Effector memory CD8-positive, alpha-beta T cell (primary cell): ENCODE measurements at regions not wholly inside any gene's neighbourhood (a gene's known extent, or its start where the extent isn't known, plus 50 kb on each side); places are given as distances from the start of the nearest gene placed in this dataset.

Experiments
- ATAC-seq: fragments of 150-1000 bp; cut with Tn5 transposase; replicated peaks from 2 replicates; pipeline ENCODE4 v1.10.0; 2021; ENCODE audit warnings: mild to moderate bottlenecking, moderate library complexity
- DNase-seq, 3 experiments: peaks; one replicate each; pipeline ENCODE4 v3.0.0; 2021
- H3K27ac Mint-ChIP-seq, 2 donors: one replicate each; pipeline ENCODE4 v1.8.0; 2022; ENCODE audit warnings: mild to moderate bottlenecking in 2 of 2, mixed read lengths in 2 of 2, moderate library complexity in 2 of 2
- H3K27me3 Mint-ChIP-seq, 2 donors: one replicate each; pipeline ENCODE4 v1.8.0; 2022; ENCODE audit warnings: mixed read lengths in 2 of 2
- H3K36me3 Mint-ChIP-seq: one replicate; pipeline ENCODE4 v1.8.0; 2022; ENCODE audit warnings: mild to moderate bottlenecking, moderate library complexity, mixed read lengths; ENCODE audit not compliant: insufficient read depth
- H3K4me1 Mint-ChIP-seq, 2 donors: one replicate each; pipeline ENCODE4 v1.8.0; 2022; ENCODE audit warnings: low read depth in 2 of 2, mixed read lengths in 2 of 2
- H3K4me3 Mint-ChIP-seq, 2 donors: one replicate each; pipeline ENCODE4 v1.8.0; 2022; ENCODE audit warnings: mild to moderate bottlenecking in 2 of 2, mixed read lengths in 2 of 2, moderate library complexity in 2 of 2
- H3K9me3 Mint-ChIP-seq, 2 donors: one replicate each; pipeline ENCODE4 v1.8.0; 2022; ENCODE audit warnings: mixed read lengths in 2 of 2

DNA sequence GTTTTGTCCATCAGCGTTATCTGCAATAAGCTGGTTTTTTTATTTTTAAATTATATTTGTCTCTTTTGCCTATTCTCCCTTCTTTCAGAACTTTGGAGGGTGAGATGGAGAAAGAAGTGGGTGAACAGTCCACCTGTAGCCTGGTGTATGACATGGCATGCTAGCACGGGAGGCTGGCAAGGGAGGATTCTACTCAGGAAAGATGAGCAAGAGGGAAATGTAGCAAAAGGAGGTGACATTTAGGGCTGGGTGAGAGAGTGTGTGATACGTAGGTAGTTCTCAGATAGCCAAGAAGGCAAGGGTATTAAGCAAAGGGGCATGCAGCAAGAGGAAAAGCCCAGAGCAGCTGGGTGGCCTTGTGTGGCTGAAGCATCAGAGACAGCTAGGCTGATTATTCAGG, 612.9 kb upstream of the IGFBP3 start:
- no peak overlapping the region for H3K4me3 Mint-ChIP-seq

DNA sequence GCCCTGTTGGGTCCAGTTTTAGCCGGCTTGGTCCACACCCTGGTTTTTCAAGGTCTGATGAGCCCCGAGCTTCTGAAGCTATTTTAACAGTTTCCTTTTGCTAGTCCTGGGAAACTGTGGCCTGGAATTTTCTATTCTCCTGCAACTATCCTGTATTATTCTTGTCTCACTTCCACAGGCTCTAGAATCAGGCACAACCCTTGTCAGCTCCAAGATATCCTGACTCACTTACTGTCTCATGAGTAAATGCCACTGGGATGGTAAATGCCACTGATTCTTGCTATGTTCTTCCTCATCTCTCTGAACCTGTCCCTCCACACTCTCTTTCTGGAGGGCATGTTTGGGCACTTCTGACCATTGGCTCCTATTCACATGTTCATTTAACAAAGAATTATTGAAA, 611.5 kb upstream of the IGFBP3 start:
- Mint-ChIP-seq H3K4me3 (no peak overlapping the region), H3K36me3 (no peaks in the 10 kb centered on the region), H3K27me3 (no peaks in the 10 kb centered on the region), H3K9me3 (peaks cover 2 to 28% of the 10 kb centered on the region in 2 donors), H3K27ac (no peak overlapping the region), H3K4me1 (peaks cover 0 to 1% of the 10 kb centered on the region in 2 donors)
- DNase-seq (no peak), ATAC-seq (no peak)

More for the DNA sequence above, 612.9 kb upstream of the IGFBP3 start:
- H3K9me3 Mint-ChIP-seq, result peaks cover 2 to 28% of the 10 kb centered on the region in 2 donors
- DNase-seq (no peak), ATAC-seq (no peak)
- peaks cover 0 to 1% of the 10 kb centered on the region in 2 donors for H3K4me1 Mint-ChIP-seq
- H3K27ac Mint-ChIP-seq, result no peak overlapping the region
- H3K27me3 Mint-ChIP-seq, result no peaks in the 10 kb centered on the region
- H3K36me3 Mint-ChIP-seq, result no peaks in the 10 kb centered on the region

DNA sequence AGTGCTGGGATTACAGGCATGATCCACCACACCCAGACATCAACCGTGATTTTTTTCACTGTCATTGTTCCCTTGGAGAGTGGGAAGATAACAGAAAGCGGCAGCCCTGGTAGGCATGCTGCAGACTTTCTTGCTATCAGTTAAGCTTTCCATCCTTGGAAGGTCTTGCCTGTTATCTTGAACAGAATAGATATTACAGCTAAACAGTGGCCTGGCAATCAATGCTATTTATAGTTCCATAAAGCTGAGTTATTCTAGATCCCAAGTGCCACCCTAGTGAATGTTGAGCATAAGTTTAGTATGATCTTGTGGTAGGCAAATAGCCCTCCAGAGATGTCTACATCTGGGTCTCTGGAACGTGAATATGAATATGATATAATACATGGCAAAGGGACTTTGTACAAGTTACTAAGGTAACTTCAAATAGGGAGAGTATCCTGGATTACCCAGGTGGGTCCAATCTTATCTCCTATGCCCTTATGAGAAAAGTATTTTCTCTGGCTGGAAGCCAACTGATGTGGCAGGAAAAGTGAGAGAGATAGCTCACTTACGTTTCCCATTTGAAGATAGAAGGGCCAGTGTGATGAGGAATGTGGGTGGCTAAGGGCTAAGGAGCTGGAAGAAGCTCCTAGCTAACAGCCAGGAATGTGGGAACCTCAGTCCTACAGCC, 609.1 kb upstream of the IGFBP3 start:
- no peaks in the 10 kb centered on the region for H3K36me3 Mint-ChIP-seq
- H3K4me3 Mint-ChIP-seq, result no peak overlapping the region
- H3K9me3 Mint-ChIP-seq, result peaks cover 1 to 17% of the 10 kb centered on the region in 2 donors
- no peak for DNase-seq
- ATAC-seq, result no peak
- no peaks in the 10 kb centered on the region for H3K27me3 Mint-ChIP-seq
- H3K27ac Mint-ChIP-seq, result no peak overlapping the region
- H3K4me1 Mint-ChIP-seq, result peaks cover 0 to 1% of the 10 kb centered on the region in 2 donors

DNA sequence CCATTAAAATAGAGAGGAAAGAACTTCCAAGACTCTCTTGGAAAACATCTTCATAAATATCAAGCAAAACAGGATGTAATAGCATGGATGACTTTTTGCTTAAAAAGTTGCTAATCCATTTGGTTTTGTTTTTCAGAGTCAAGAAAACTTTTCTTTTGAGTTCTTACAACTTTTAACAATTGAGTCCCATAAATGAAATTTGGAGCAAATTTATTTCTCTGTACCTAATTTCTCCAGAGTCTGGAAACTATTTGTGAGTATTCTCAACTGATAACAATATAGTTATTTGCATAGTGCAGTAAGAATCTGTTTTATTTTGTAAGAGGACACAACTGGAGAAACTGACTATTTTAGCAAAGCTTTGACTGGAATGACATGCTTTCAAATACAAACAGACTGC, 606.3 kb upstream of the IGFBP3 start:
- Mint-ChIP-seq H3K36me3 (no peaks in the 10 kb centered on the region), H3K9me3 (peaks cover 0 to 5% of the 10 kb centered on the region in 2 donors), H3K27me3 (no peaks in the 10 kb centered on the region), H3K4me3 (no peak overlapping the region), H3K27ac (no peak overlapping the region), H3K4me1 (no peaks in the 10 kb centered on the region)
- DNase-seq, result no peak
- no peak for ATAC-seq

DNA sequence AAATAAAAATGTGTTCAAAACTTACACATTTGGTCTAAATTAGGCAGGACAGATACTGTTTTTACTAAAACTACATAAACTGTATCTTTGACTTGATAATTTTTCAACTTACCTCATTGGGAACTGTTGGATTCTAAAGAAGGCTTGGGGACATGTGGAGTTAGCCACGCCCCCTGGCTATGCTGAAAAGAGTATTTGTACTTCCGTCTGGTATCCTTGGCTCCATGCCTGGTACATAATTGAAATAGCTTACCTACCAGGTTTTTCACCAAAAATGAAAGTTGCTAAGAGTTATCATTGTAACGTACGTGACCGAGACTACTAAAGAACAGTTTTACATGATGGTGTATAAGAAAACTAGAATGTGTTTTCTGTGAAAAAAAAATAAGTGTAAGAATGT, 604.8 kb upstream of the IGFBP3 start:
- Mint-ChIP-seq H3K4me3 (no peak overlapping the region), H3K9me3 (peaks cover 0 to 5% of the 10 kb centered on the region in 2 donors), H3K36me3 (no peaks in the 10 kb centered on the region), H3K27me3 (no peaks in the 10 kb centered on the region), H3K27ac (no peak overlapping the region), H3K4me1 (no peaks in the 10 kb centered on the region)
- DNase-seq (no peak), ATAC-seq (no peak)

DNA sequence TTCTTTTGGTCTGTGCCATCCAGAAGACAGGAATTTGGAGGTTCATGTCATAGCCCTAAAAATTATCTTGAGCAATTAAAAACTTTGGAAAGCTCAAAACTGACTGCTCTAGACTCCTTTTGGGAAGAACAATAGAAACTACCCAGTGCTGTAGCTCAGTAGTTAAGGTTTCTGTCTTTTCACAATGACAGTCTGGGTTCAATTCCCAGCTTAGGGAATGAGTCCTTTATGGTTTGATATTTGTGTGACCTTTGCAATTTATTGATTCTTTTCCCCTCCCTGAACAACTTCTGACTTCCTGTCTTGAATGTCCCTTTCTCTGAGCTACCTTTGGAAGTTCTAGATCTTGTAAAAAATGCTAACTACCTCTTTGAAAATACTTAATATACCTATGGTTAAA, 603.3 kb upstream of the IGFBP3 start:
- Mint-ChIP-seq H3K27me3 (no peaks in the 10 kb centered on the region), H3K27ac (no peak overlapping the region), H3K36me3 (no peaks in the 10 kb centered on the region), H3K4me1 (no peaks in the 10 kb centered on the region), H3K9me3 (peaks cover 0 to 5% of the 10 kb centered on the region in 2 donors), H3K4me3 (no peak overlapping the region)
- ATAC-seq (no peak), DNase-seq (no peak)

DNA sequence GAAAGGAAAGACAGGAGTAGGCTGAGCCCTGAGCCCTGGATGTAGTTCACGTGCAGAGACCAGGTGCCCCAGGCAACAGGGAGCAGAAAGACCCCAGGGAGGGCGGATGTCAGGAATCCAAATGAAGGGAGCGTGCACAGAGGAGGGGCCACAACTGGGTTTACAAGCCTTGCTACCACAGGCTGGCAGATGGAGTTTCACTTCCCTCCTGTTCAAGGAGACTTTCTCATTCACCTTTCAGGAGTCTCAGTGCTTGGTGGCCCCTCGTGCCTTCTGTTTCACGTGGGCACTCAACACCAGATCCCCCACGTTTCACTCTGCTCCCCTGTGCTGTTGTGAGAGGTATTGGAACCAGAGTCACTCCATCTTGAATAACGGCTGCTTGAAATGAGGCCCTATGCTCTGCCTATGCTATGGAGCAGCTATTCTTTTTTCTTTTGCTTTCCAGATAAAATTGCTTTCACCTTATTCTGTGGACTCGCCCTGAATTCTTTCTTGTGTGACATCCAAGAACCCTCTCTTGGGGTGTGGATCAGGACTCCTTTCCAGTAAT, 601.4 kb upstream of the IGFBP3 start:
- Mint-ChIP-seq H3K4me3 (no peak overlapping the region), H3K27me3 (no peaks in the 10 kb centered on the region), H3K36me3 (no peaks in the 10 kb centered on the region), H3K9me3 (peaks cover 0 to 5% of the 10 kb centered on the region in 2 donors), H3K4me1 (no peaks in the 10 kb centered on the region), H3K27ac (no peak overlapping the region)
- no peak for DNase-seq
- ATAC-seq, result no peak

DNA sequence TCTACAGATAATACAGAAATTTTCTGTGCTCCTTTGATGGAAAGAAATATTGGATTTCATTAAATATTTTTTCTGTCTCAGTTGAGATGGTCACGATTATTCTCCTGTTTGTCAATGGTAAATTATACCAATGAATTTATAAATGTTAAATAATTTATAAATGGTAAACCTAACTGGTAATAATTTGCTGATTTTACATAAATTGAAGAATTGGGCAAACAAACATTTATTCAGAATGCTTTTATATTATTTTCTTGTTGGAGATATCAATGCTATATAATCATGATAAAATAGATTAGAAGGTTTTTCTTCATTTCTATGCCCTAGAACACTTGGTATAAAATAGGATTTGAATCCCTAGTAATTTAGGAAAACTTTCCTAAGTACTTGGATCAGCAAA, 597.6 kb upstream of the IGFBP3 start:
- Mint-ChIP-seq H3K27me3 (no peaks in the 10 kb centered on the region), H3K4me3 (no peak overlapping the region), H3K9me3 (peaks cover 4 to 5% of the 10 kb centered on the region in 2 donors), H3K36me3 (no peaks in the 10 kb centered on the region), H3K4me1 (no peaks in the 10 kb centered on the region), H3K27ac (no peak overlapping the region)
- ATAC-seq, result no peak
- no peak for DNase-seq

DNA sequence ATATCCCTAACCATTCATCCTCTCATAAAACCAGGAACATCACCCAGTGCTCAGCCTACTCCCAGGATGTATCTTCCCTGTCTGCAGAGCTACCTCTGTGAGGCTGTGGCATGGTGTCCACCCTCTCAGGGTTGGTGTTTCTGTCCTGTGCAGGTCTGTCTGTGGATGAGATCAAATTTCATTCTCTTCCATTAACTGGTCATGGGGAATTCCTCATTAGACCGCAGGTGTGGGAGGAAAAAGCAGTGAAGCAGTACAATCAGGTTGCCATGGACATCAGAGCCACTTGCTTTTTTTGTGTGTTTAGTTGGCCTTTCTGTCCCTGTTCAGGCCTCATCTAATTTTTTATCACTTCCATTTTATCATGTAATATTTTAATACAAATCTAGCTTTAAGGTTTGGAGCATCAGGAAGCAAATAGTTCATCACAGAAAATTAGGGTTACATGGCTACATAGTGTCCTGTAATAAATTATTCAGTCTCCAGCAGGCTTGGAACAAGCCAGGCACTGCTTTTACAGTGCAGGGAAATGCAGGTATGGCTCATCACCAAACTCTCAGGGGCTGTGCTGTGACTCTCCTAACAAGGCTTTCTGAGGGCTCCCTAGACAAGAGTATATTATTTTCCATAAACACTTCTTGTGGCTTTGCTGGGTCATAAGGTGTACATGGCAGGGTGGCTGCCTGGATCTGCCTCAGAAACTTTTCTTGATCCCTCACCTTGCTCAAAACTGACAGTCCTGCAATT, 594.9 kb upstream of the IGFBP3 start:
- ATAC-seq (no peak), DNase-seq (no peak)
- Mint-ChIP-seq H3K27me3 (no peaks in the 10 kb centered on the region), H3K4me1 (no peaks in the 10 kb centered on the region), H3K9me3 (peaks cover 7 to 18% of the 10 kb centered on the region in 2 donors), H3K27ac (no peak overlapping the region), H3K4me3 (no peak overlapping the region), H3K36me3 (no peaks in the 10 kb centered on the region)

DNA sequence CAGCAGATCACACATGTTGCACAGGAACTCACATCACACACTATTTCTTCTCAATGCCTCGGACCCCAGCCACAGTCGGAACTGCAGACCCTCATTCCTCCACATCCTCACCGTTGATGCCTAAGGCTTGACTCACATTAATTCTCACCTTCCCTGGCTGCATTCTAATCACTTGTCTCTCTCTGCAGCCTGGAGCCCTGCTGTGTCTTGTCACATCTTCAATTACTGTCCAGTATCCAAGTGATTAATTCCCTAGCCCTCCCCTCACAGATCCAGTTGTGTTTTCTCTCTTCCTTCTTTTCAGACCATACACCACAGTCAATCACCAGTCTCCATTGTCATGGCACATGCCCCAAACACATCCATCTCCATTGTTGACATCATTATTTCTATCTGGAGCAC, 592.4 kb upstream of the IGFBP3 start:
- ATAC-seq, result no peak
- peaks cover 7 to 19% of the 10 kb centered on the region in 2 donors for H3K9me3 Mint-ChIP-seq
- H3K27me3 Mint-ChIP-seq, result no peaks in the 10 kb centered on the region
- H3K36me3 Mint-ChIP-seq, result no peaks in the 10 kb centered on the region
- H3K27ac Mint-ChIP-seq, result no peak overlapping the region
- DNase-seq, result no peak
- H3K4me3 Mint-ChIP-seq, result no peak overlapping the region
- H3K4me1 Mint-ChIP-seq, result no peaks in the 10 kb centered on the region

DNA sequence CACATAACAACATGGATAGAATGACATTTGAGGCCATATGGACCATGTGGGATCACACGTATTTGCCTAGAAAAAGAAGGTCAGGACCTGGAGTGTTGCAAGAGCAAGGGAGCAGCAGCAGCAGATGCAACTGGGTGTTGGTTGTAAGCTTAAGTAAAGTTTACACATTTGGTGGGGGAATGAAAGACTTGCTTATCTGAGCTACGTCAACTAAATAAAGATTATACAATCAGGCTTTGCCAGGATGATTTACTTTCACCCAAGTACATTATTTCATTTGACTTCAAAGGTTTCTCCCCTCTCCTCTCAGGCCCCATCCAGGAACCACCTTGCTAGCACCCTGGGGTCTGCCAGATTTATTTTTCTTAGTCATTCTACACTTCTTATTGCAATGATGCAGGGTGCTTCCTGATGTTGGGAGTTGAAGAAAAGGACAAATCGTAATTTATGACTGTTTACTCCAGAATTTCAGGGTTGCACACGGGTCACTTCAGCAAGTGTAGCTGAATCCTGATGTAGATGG, 591.9 kb upstream of the IGFBP3 start:
- Mint-ChIP-seq H3K36me3 (no peaks in the 10 kb centered on the region), H3K4me1 (no peaks in the 10 kb centered on the region), H3K4me3 (no peak overlapping the region), H3K27ac (no peak overlapping the region), H3K27me3 (no peaks in the 10 kb centered on the region), H3K9me3 (peaks cover 7 to 19% of the 10 kb centered on the region in 2 donors)
- DNase-seq (no peak), ATAC-seq (no peak)

DNA sequence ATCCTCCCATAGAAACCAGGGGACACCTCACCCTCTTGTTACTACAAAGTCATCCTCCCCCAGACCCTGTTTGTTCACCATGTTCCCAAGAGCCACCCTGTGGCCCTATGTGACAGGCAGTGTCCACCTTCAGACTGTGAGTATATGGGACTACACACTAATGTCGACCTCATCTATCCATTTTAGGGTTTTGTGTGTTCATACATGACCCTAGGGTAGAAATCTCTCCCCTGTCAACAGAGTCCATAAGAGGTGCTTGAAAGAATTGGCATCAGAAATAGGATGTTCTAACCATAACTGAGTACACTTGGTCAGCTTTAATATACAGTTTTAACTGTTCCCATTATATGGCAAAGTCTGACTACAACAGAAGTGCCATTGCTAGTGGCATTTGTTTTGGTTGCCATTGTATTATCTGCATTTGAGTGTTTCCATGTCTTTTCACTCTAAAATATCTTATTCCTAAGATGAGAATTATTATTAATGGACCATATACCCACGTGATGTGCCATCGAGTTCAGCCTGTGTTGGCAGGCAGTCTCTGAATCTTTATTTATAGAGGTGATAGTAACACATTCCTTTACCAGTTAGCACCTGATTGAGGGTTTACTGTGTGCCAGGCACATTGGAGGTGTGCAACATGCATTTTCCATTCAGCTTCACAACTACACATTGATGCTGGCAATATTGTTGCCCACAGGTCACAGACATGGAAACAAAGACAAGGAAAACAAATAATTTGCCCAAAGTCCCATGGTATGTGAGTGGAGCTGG, 590.6 kb upstream of the IGFBP3 start:
- Mint-ChIP-seq H3K4me3 (no peak overlapping the region), H3K27me3 (no peaks in the 10 kb centered on the region), H3K4me1 (no peaks in the 10 kb centered on the region), H3K9me3 (peaks cover 7 to 19% of the 10 kb centered on the region in 2 donors), H3K36me3 (no peaks in the 10 kb centered on the region), H3K27ac (no peak overlapping the region)
- DNase-seq, result no peak
- ATAC-seq, result no peak

DNA sequence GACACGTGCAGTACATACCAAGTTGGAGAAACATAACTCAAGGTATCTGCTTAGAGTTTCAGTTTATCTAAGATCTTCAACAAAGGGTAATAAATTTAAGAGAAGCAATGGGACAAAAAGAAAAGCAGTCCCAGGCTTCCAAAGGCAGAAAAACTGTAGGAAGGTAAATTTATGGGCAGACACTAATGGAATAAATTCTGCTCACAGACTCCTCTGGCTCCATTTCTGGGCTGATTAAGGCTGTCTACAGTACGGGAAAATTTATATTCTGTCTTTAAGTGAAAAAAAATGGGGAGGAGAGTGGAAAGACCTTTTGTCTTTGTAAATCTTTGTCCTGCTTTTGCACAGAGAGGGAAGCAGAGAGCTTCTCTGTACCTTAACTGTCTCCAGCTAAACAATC, 587.5 kb upstream of the IGFBP3 start:
- DNase-seq (no peak), ATAC-seq (no peak)
- no peaks in the 10 kb centered on the region for H3K27me3 Mint-ChIP-seq
- no peaks in the 10 kb centered on the region for H3K36me3 Mint-ChIP-seq
- no peak overlapping the region for H3K27ac Mint-ChIP-seq
- H3K4me1 Mint-ChIP-seq, result no peaks in the 10 kb centered on the region
- H3K9me3 Mint-ChIP-seq, result peaks cover 11 to 21% of the 10 kb centered on the region in 2 donors
- H3K4me3 Mint-ChIP-seq, result no peak overlapping the region
